ENCODE measurements at regions not wholly inside any gene's neighbourhood (a gene's known extent, or its start where the extent isn't known, plus 50 kb on each side); places are given as distances from the start of the nearest gene placed in this dataset.
"Not testable (repeated sequence)": the region's sequence is repeated elsewhere in the genome, so short reads cannot be mapped to it uniquely, and the experiment has no call there.

- Histone ChIP-seq H3K27ac (ENCODE audit: low read depth, low read length) (no peak overlapping the region), H3K4me3 (ENCODE audit: low read length in 2 of 2) (no peak overlapping the region), H3K9me3 (ENCODE audit: control insufficient read depth in 1 of 2, low read length in 2 of 2) (no peaks in the 10 kb centered on the region), H3K4me1 (ENCODE audit: insufficient read depth, low read length) (no peaks in the 10 kb centered on the region), H3K36me3 (ENCODE audit: insufficient read depth, low read length) (no peaks in the 10 kb centered on the region), H3K27me3 (ENCODE audit: insufficient read depth, low read length) (no peaks in the 10 kb centered on the region)
- H3K27ac Mint-ChIP-seq: no peak overlapping the region
- peaks cover 0 to 3% (median 0%) of the 10 kb centered on the region in 8 donors for H3K9me3 Mint-ChIP-seq
- intact Hi-C loops (cut with micrococcal nuclease): no loop called here
- CTCF ChIA-PET (ENCODE audit: partially characterized antibody): interaction anchor here (0.8 kb wide), 1 partner anchor 391 kb away, joined by 3 read pairs; no protein-coding TSS in a partner anchor
- no peak overlapping the region for H3K4me3 Mint-ChIP-seq
- POLR2A ChIA-PET (ENCODE audit: partially characterized antibody): no interaction called here
- H3K27me3 Mint-ChIP-seq: peaks cover 19 to 22% of the 10 kb centered on the region in 2 donors
- no peaks in the 10 kb centered on the region for H3K36me3 Mint-ChIP-seq
- DNase-seq: no peak
- no peaks in the 10 kb centered on the region for H3K4me1 Mint-ChIP-seq
Observed at GRCh38 chr3:44159696-44160300, 81.9 kb upstream of the TOPAZ1 start.

GRCh38 chr3:44160818-44161217 is 80.9 kb upstream of the TOPAZ1 start:
- no peaks in the 10 kb centered on the region for H3K4me1 Mint-ChIP-seq
- Histone ChIP-seq H3K27me3 (ENCODE audit: insufficient read depth, low read length) (no peaks in the 10 kb centered on the region), H3K4me3 (ENCODE audit: low read length in 2 of 2) (no peak overlapping the region), H3K9me3 (ENCODE audit: control insufficient read depth in 1 of 2, low read length in 2 of 2) (no peaks in the 10 kb centered on the region), H3K36me3 (ENCODE audit: insufficient read depth, low read length) (no peaks in the 10 kb centered on the region), H3K4me1 (ENCODE audit: insufficient read depth, low read length) (no peaks in the 10 kb centered on the region), H3K27ac (ENCODE audit: low read depth, low read length) (no peak overlapping the region)
- peaks cover 0 to 3% (median 0%) of the 10 kb centered on the region in 8 donors for H3K9me3 Mint-ChIP-seq
- peaks cover 14 to 20% of the 10 kb centered on the region in 2 donors for H3K27me3 Mint-ChIP-seq
- intact Hi-C loops (cut with micrococcal nuclease): no loop called here
- ChIA-PET POLR2A (ENCODE audit: partially characterized antibody) (no interaction called here), CTCF (ENCODE audit: partially characterized antibody) (interaction anchor here (0.8 kb wide), 1 partner anchor 392 kb away, joined by 3 read pairs; no protein-coding TSS in a partner anchor)
- no peak overlapping the region for H3K4me3 Mint-ChIP-seq
- H3K36me3 Mint-ChIP-seq: no peaks in the 10 kb centered on the region
- no peak overlapping the region for H3K27ac Mint-ChIP-seq
- no peak for DNase-seq

GRCh38 chr3:44171891-44172290 is 69.8 kb upstream of the TOPAZ1 start:
- H3K4me3 ChIP-seq (ENCODE audit: low read length in 2 of 2): no peak overlapping the region
- peaks cover 0 to 4% (median 0%) of the 10 kb centered on the region in 8 donors for H3K9me3 Mint-ChIP-seq
- H3K27me3 Mint-ChIP-seq: peaks cover 6 to 15% of the 10 kb centered on the region in 2 donors
- ChIA-PET POLR2A (ENCODE audit: partially characterized antibody) (no interaction called here), CTCF (ENCODE audit: partially characterized antibody) (no interaction called here)
- no peaks in the 10 kb centered on the region for H3K36me3 Mint-ChIP-seq
- peak overlapping the region in 1 of 7 donors; percentile 14 for H3K27ac Mint-ChIP-seq
- no peak for DNase-seq
- H3K36me3 ChIP-seq (ENCODE audit: insufficient read depth, low read length): no peaks in the 10 kb centered on the region
- peaks cover 4% of the 10 kb centered on the region for H3K27me3 ChIP-seq (ENCODE audit: insufficient read depth, low read length)
- H3K4me3 Mint-ChIP-seq: no peak overlapping the region
- no peak overlapping the region for H3K27ac ChIP-seq (ENCODE audit: low read depth, low read length)
- no peaks in the 10 kb centered on the region for H3K9me3 ChIP-seq (ENCODE audit: control insufficient read depth in 1 of 2, low read length in 2 of 2)
- no peaks in the 10 kb centered on the region for H3K4me1 Mint-ChIP-seq
- intact Hi-C loops (cut with micrococcal nuclease): no loop called here
- no peaks in the 10 kb centered on the region for H3K4me1 ChIP-seq (ENCODE audit: insufficient read depth, low read length)

GRCh38 chr3:44172701-44173100 is 69.0 kb upstream of the TOPAZ1 start:
- peaks cover 6 to 14% of the 10 kb centered on the region in 2 donors for H3K27me3 Mint-ChIP-seq
- H3K36me3 Mint-ChIP-seq; H3K27me3 ChIP-seq (ENCODE audit: insufficient read depth, low read length); H3K4me1 ChIP-seq (ENCODE audit: insufficient read depth, low read length); H3K27ac ChIP-seq (ENCODE audit: low read depth, low read length); H3K9me3 Mint-ChIP-seq; intact Hi-C loops (cut with micrococcal nuclease); H3K4me3 ChIP-seq (ENCODE audit: low read length in 2 of 2); H3K9me3 ChIP-seq (ENCODE audit: control insufficient read depth in 1 of 2, low read length in 2 of 2); H3K36me3 ChIP-seq (ENCODE audit: insufficient read depth, low read length); H3K4me1 Mint-ChIP-seq; H3K27ac Mint-ChIP-seq; H3K4me3 Mint-ChIP-seq; DNase-seq; CTCF ChIA-PET (ENCODE audit: partially characterized antibody); POLR2A ChIA-PET (ENCODE audit: partially characterized antibody): not testable (repeated sequence)

- Histone ChIP-seq H3K9me3 (ENCODE audit: control insufficient read depth in 1 of 2, low read length in 2 of 2) (no peaks in the 10 kb centered on the region), H3K27me3 (ENCODE audit: insufficient read depth, low read length) (peaks cover 4% of the 10 kb centered on the region), H3K36me3 (ENCODE audit: insufficient read depth, low read length) (no peaks in the 10 kb centered on the region), H3K27ac (ENCODE audit: low read depth, low read length) (no peak overlapping the region), H3K4me3 (ENCODE audit: low read length in 2 of 2) (no peak overlapping the region), H3K4me1 (ENCODE audit: insufficient read depth, low read length) (no peaks in the 10 kb centered on the region)
- H3K27me3 Mint-ChIP-seq: peaks cover 6 to 14% of the 10 kb centered on the region in 2 donors
- H3K36me3 Mint-ChIP-seq: no peaks in the 10 kb centered on the region
- DNase-seq: no peak
- CTCF ChIA-PET (ENCODE audit: partially characterized antibody): no interaction called here
- POLR2A ChIA-PET (ENCODE audit: partially characterized antibody): no interaction called here
- no peak overlapping the region for H3K27ac Mint-ChIP-seq
- intact Hi-C loops (cut with micrococcal nuclease): no loop called here
- H3K4me1 Mint-ChIP-seq: no peaks in the 10 kb centered on the region
- H3K9me3 Mint-ChIP-seq: peaks cover 0 to 4% (median 0%) of the 10 kb centered on the region in 8 donors
- no peak overlapping the region for H3K4me3 Mint-ChIP-seq
Observed at GRCh38 chr3:44173263-44173662, 68.4 kb upstream of the TOPAZ1 start.

- CTCF ChIA-PET (ENCODE audit: partially characterized antibody): no interaction called here
- Histone ChIP-seq H3K27ac (ENCODE audit: low read depth, low read length) (no peak overlapping the region), H3K4me1 (ENCODE audit: insufficient read depth, low read length) (no peaks in the 10 kb centered on the region), H3K36me3 (ENCODE audit: insufficient read depth, low read length) (no peaks in the 10 kb centered on the region), H3K27me3 (ENCODE audit: insufficient read depth, low read length) (peaks cover 4% of the 10 kb centered on the region), H3K4me3 (ENCODE audit: low read length in 2 of 2) (no peak overlapping the region), H3K9me3 (ENCODE audit: control insufficient read depth in 1 of 2, low read length in 2 of 2) (no peaks in the 10 kb centered on the region)
- H3K36me3 Mint-ChIP-seq: no peaks in the 10 kb centered on the region
- POLR2A ChIA-PET (ENCODE audit: partially characterized antibody): no interaction called here
- H3K4me1 Mint-ChIP-seq: no peaks in the 10 kb centered on the region
- peaks cover 0 to 4% (median 0%) of the 10 kb centered on the region in 8 donors for H3K9me3 Mint-ChIP-seq
- intact Hi-C loops (cut with micrococcal nuclease): no loop called here
- H3K4me3 Mint-ChIP-seq: no peak overlapping the region
- H3K27me3 Mint-ChIP-seq: peaks cover 5 to 18% of the 10 kb centered on the region in 2 donors
- no peak overlapping the region for H3K27ac Mint-ChIP-seq
- DNase-seq: no peak
Observed at GRCh38 chr3:44175070-44175469, 66.6 kb upstream of the TOPAZ1 start.

- ChIA-PET POLR2A (ENCODE audit: partially characterized antibody) (no interaction called here), CTCF (ENCODE audit: partially characterized antibody) (no interaction called here)
- H3K36me3 Mint-ChIP-seq: no peaks in the 10 kb centered on the region
- no peak overlapping the region for H3K4me3 Mint-ChIP-seq
- intact Hi-C loops (cut with micrococcal nuclease): no loop called here
- H3K9me3 Mint-ChIP-seq: no peaks in the 10 kb centered on the region
- H3K27me3 ChIP-seq (ENCODE audit: insufficient read depth, low read length): peaks cover 4% of the 10 kb centered on the region
- no peaks in the 10 kb centered on the region for H3K4me1 Mint-ChIP-seq
- H3K36me3 ChIP-seq (ENCODE audit: insufficient read depth, low read length): no peaks in the 10 kb centered on the region
- DNase-seq: no peak
- H3K4me3 ChIP-seq (ENCODE audit: low read length in 2 of 2): no peak overlapping the region
- H3K27ac Mint-ChIP-seq: no peak overlapping the region
- no peaks in the 10 kb centered on the region for H3K4me1 ChIP-seq (ENCODE audit: insufficient read depth, low read length)
- H3K27ac ChIP-seq (ENCODE audit: low read depth, low read length): no peak overlapping the region
- H3K9me3 ChIP-seq (ENCODE audit: control insufficient read depth in 1 of 2, low read length in 2 of 2): no peaks in the 10 kb centered on the region
- peaks cover 3 to 20% of the 10 kb centered on the region in 2 donors for H3K27me3 Mint-ChIP-seq
Observed at GRCh38 chr3:44179246-44179645, 62.4 kb upstream of the TOPAZ1 start.
